IPS-11a (cell line): ENCODE measurements at regions not wholly inside any gene's neighbourhood (a gene's known extent, or its start where the extent isn't known, plus 50 kb on each side); places are given as distances from the start of the nearest gene placed in this dataset.

Experiments used
- H3K4me3 ChIP-seq: one replicate; pipeline ENCODE4 v1.5.1; 2013; ENCODE audit warnings: low read depth, low read length, control low read depth

DNA sequence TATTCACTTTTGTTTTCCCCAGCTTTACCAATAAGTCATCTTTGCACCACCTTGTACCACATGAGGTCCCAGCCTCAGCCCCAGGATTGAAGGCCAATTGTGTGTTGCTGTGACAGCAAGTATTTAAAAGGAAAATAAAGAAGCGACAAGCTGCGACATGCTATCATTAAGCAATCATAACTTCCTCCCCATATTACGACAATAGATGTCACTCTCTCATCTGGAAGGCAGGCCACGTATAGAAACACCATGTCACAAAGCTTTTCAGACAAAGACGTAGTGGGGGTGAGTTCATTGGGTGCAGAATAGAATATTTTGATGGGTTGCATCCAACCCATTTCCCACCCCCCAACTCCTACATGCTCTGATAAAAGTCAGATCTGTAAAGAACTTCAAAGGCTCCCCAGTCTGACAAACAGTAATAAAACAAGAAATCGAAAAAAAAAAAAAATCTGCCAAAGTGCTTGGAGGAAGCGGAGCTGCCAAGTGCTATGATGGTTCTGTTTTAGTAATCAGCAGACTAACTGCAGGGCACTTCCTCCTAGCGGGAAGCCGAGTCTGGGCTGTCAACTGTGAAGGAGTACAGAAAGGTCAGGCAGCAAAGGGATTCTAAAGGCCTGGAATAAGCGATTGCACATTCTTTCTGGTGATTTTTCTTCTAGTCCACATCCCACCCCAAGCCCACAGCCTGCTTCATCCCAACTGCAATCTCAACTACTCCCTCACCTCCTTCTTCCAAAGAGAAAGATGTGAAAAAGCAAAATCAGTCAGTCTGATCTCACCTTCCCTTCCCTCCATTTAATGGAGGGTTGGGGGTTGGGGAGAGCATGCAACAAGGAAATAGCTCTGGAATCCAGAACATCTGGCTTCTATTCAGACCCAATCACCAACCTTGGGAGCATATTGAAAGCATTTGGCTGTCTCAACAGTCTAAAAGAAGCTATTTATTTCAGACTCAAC, 131.4 kb upstream of the UBASH3B start:
- H3K4me3 ChIP-seq = no peak overlapping the region

DNA sequence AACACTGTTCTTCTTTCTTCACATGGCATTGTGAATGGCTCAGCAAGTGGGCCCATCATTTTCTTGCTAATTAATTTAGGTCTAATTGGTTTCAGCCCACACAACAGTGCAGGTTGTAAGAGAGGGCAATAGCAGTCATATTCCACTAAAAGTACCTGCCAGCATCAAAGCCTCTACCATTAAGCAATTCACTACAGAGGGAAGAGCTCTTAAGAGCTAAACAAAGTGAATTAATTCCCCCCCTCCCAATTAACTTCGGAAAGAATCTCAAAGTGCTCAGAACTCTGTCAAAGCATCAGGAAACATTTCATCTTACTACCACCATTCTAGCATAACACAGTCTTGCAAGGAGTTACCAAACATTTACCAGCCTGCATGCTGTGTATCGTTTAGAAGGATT, 133.9 kb upstream of the UBASH3B start:
- H3K4me3 ChIP-seq = no peak overlapping the region

DNA sequence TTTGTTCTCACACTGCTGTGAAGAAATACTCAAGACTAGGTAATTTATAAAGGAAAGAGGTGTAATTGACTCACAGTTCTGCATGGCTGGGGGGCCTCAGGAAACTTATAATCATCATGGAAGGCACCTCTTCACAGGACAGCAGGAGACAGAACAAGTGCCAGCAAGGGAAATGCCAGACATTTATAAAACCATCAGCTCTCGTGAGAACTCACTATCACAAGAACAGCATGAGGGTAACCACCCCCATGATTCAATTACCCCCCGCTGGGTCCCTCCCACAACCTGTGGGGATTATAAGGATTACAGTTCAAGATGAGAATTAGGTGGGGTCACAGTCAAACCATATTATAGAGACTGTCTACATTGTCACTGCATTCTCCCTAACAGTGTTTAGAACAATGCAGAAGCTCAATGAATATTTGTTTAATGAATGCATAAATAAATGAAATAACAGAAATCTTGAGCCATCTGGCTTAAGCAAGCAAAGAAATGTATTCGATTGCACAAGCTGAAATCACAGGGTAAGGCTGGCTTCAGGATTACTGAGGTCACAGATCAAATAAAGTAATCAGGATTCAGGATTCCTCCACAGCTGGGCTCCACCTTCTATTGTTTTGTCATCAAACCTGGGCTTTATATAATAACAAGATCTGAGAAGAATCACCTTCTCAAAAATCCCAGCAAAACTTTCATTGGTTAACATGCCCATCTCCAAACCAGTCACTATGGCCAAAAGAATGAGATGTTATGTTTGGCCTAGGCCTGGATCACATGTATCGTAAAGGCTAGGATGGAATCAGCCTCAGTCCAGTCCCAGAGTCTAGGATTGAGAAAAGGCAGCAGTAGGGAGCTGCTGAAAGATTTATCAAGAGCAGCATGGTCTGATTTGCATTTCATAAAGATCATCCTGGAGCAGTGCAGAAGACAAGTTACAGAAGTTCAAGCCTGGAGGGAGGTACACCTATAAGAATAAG, 137.8 kb upstream of the UBASH3B start:
- no peak overlapping the region for H3K4me3 ChIP-seq

DNA sequence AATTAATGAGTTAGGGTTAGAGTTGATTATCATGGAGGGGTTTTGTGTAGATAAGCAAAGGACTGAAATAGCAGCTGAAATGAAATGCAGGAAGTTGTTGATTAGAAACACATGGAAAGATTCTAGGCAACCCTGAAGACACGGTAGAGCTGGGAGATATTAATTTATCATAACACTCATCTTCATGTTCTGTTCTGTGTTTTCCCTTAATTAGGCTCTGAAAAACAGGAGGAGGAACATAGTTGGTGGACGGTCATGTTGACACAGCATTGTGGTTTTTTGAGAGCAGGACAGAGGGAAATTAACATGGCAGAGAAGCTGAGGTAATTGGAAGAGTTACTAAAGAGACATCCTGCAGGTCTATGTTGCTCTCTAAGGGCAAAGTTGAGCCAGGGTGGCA, 138.8 kb upstream of the UBASH3B start:
- H3K4me3 ChIP-seq = no peak overlapping the region

DNA sequence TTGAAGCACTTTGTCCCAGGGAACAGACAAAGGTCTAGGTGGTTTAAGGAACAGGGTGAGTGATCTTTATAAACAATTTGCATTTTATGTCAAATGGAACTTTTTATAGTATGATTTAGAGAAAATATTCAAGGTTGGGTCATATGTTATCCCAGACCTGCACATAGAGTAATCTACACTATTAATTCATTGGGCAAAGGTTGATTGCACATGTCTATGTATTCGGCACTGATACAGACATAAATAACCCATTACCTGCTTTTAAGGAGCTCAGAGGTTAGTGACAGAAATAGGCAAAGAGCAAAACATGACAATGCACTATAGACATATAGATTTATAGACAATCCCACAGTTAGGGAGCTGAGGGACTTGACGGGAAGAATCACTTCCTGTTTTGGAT, 141.5 kb upstream of the UBASH3B start:
- H3K4me3 ChIP-seq = no peak overlapping the region

DNA sequence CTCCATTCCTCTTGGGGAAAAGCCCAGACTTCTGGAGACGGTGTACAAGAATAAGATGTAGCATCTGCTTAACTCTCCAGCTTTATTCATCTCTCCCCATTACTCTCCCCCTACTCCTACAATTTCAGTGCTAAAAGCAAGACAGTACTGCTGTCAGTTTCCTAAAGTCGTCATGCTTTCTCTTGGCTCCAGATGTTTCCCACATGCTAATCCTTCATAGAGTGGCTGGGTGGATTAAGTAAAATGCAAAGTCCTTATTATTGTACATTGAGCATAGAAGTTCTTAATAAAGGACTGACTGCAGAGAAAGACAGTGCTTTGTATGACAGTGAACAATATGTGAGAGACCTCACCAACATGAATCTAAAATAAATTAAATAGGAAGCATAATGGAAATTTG, 142.2 kb upstream of the UBASH3B start:
- H3K4me3 ChIP-seq = no peak overlapping the region

DNA sequence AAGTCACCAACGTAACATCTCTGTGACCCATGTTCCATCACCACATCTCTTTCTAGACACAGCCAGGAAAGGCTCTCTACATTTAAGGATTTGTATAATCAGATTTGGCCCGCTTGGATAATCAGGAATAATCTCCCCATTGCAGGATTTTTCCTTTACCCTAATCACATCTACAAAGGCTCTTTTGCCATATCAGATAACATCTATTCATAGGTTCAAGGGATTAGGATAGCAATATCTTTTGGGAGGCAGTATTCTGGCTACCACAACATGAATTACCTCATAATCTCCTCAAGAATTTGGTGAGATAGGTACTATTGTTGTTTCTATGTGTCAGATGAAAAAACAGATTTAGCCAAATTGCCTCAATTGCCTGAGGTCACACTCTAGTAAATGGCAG, 142.8 kb upstream of the UBASH3B start:
- H3K4me3 ChIP-seq = no peak overlapping the region

DNA sequence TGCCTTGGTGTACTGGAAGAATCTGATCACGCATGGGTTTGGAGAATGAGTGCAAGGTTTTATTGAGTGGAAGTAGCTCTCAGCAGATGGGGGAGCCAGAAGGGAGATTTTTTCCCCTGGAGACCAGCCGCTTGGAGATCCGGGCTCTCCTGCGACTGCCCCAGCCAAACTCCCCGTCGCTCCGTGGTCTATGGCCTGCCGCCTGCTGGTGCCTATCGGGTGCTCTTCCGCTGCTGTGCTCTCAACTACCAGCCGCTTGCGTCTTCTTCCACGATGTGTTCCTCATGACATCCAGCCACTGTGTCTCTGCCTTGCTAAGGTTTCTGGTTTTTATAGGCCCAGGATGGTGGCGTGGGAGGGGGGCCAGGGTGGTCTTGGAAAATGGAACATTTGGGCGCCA, 145.6 kb upstream of the UBASH3B start:
- H3K4me3 ChIP-seq = no peak overlapping the region

DNA sequence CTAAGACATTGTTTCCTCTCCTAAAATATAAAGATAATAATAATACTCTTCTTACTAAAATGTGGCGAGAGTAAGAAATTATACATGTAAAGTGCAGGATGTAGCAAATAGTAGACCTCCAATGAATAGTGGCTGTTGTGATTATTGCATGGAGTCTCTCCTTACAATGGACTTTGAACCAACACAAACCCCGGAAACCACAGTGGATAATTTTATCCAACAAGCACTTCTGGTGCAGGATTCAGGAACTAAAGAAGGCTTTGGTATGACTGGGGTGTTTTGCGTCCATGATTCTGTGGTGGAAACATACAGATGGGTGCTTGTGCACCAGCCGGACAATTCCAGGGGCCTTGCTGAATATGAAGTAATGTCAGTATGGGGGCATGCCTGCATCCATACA, 146.4 kb upstream of the UBASH3B start:
- no peak overlapping the region for H3K4me3 ChIP-seq

DNA sequence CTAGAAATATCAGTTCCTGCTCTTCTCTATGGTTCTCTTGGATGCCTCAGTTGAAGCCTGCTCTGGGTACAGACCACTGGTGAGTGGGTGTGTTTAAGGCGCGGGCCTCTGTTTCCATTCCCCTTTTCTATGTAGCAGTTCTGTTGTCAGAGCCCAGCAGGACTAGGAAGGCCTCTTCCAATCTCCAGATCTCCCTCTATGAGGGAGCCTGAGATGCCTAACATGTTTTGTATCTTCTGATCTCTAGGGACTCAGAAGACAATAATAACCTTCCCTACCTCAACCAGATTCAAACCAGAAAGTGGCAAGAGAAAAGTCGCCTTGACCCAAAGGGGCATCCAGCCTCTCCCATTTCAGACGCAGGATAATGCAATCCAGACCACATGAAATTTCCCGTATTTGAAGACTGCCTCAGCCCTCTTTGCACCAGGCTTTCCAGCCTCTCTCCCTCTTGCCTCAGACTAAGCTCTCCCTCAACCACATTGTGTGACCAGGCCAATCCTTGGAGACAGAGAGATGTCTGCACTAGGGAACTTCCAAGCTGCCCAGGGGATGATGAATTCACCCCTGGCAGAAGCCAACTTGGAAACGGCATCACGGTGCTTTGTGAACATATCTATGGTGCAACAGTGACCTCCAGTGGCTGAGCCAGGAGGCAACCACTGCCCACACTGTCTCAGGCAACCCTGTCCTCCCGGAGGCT, 150.1 kb upstream of the UBASH3B start:
- no peak overlapping the region for H3K4me3 ChIP-seq

DNA sequence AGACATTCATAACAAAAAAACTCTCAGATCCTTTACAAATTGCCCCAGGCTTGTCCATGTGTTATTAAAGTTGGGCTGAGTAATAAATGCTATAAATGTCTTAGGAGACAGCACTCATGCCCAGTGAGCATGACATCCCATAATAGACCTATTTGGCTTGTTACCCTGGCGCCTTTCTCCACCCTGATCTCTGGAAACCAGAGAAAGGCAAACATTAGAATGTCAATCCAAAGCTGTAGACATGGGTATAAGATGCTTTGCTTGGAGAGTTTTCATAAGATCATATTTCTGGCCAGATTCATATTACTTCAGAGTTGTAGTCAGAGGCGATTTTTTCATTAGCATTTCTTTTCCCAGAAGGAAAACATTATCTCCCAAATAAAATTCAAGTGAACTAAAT, 161.3 kb upstream of the UBASH3B start:
- no peak overlapping the region for H3K4me3 ChIP-seq

DNA sequence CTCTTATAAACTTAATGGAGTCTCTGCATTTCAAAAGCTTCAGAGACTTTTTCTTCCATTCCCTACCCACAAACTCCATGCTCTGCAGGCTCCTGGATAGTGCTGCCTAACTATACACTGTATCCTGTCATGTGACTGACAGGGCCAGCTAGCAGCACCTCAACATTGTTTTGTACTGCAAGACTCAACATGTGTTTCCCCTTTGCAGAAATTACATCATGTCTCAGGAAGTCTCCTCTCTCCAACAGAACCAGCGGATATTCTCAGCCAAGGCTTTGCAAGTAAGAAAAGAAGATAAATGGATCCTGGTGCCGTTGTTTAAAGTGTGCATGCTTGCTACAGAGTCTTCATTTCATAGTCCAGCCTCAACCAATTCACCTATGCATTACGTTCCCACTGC, 164.0 kb upstream of the UBASH3B start:
- no peak overlapping the region for H3K4me3 ChIP-seq

DNA sequence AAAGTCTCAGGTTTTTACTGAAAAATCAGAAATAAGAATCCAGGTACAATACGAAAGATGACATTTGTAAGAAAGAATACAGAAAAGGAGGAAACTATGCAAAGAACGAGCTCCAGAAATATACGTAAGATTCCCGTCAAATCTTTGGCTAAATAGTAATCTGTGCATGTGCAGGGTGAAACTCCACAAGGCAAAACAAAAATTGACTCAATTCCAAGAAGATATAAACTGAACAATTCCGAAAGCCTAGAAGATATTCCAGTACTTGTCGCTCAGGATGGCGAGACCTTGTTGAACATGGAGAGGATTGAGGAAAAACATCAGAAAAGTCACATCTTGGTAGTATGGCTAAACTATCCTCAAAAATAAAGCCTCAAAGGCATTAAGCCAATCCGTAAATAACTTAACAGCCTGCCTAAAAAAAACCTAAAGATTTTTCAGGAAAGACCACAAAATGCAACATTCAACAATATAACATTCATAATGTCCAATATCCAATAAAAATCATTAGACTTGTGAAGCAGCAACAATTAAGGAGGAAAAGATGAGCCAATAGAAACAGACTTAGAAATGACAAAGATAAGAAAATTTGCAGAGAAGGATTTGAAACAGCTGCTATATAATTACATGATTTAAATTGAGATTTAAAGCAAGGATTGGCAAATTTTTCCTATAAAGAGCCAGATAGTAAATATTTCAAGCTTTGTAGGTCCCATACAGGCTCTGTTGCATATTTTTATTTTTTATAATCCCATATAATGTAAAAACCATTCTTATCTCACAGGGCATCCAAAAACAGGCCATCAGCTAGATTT, 166.4 kb upstream of the UBASH3B start:
- no peak overlapping the region for H3K4me3 ChIP-seq

DNA sequence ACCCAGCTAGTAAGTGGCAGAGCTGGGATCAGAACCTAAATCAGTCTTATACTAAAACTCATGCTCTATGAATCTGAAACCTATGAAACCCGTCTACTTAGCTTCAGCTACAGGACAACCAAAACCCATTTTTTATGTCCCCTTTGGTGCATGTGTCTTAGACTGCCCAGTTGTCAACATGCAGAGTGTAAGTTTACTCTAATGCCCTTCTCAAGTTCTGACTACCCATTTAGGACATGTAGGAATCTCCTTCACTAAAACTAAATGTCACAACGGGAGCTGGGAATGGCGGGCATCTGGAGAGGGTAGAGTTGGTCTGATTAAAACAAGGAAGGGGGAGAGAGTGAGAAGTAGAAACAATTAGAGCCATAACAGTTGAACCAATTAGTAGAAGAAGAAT, 167.9 kb upstream of the UBASH3B start:
- H3K4me3 ChIP-seq = no peak overlapping the region

DNA sequence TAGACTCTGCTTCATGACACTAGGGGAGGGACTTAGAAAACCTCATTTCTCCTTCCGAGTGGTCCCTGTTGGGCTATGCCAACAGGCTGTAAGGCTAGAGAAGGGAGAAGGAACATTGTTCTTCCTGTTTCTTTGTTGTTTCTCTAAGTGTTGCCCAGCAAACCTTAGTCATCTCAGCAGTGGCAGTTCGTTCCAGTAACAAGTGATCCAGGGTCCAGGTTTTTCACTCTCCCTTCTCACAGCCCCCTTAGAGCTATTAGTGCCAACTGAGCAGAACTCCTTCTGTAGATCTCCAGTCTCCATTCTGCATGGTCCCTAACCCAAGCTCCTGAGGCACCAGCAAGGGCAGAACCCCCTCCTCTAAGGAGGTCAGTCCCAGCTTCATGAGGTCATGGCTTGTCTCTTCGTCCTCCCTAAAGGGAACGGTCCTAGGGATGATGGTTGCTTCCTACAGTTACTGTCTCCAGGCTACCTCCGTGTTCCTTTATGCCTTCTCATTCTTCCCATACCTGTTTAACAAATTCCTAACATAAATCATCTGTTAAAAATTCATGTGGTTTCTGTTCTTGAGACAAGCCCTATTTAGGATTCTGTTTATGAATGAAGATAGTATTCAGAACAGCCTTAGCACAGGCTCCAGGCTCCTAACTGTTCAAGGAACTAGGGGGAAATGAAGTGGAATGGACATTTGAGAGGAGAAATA, 168.6 kb upstream of the UBASH3B start:
- H3K4me3 ChIP-seq = no peak overlapping the region

DNA sequence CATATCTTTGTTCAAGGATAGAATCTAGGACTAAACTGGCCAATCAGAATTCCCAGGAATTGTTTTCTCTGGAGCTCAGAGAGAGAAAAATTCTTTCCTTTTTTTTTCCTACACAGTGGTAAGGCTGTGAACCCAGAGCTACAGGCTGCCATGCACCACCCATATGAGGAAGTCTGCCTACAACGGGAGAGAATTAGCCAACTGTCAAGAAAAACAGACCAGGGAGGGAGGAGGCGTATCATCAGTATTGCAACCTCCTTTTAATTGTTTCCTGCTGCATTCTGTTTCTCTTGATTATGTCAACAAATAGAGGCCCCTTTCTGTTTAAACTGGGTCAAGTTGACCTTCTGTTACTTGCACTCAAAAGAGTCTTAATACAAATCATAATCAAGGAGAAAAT, 176.5 kb upstream of the UBASH3B start:
- no peak overlapping the region for H3K4me3 ChIP-seq

DNA sequence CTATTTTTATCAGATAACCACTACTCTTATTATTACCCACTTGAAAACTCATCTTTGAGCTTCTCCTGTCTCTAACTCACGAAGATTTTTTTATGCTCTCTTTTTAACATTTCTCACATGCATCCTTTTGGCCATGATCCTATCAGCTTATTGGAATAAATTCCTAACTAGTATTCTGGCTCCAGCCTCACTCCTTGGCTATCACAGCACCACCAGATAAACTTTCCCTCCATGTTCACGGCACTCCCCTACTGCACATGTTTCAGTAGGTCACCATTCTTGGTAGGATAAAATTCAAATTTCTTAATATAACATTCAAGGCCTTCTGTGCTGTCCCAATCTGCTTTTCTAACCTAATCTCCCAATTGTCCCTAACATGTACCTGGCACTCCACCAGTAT, 186.6 kb upstream of the UBASH3B start:
- no peak overlapping the region for H3K4me3 ChIP-seq

DNA sequence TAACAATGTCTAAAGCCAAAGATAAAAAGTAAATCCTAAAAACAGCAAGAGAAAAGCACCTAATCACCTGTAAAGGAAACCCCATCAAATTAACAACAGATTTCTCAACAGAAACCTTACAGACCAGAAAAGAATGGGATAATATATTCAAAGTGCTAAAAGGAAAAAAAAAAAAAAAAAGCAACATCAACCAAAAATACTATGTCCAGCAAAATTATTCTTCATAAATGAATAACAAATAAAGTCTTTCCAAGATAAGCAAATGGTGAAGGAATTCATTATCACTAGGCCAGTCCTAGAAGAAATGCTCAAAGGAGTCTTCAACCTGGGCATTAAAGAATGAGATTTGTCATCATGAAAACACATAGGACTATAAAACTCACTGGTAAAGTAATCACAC, 192.0 kb upstream of the UBASH3B start:
- H3K4me3 ChIP-seq = no peak overlapping the region

DNA sequence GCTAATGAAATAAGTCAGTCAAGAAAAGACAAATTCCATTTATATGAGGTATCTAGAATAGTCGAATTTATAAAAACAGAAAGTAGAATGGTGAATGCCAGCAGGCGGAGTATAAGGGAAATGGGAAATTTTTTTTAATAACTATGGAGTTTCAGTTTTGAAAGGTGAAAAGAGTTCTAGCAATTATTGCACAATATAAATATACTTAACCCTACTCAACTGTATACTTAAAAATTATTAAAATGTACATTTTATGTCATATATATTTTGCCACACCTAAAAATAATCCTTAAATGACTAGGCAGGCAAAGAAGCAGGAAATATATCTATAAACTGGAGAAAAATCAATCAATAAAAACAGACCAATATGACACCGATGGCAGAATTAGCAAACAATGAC, 196.5 kb upstream of the UBASH3B start:
- no peak overlapping the region for H3K4me3 ChIP-seq

DNA sequence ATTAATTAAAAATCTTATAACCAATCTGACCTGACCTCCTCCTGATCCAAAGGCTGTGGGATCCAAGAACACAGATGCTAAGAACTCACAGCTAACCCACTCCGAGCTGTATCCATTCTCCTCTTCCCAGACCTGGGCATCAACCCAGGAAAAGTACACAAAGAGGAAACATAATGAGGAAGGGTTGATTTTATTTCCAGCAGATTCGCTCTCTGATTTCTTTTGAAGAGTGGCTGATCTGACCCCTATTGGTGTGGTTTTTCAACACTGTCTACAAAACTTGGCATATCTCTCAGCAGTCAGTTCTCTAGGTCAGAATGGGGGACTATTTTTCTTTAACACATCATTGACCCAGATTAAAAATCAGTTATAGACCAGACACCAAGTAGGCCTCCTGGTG, 201.9 kb upstream of the UBASH3B start:
- no peak overlapping the region for H3K4me3 ChIP-seq
